ENCODE measurements at regions not wholly inside any gene's neighbourhood (a gene's known extent, or its start where the extent isn't known, plus 50 kb on each side); places are given as distances from the start of the nearest gene placed in this dataset.

DNA sequence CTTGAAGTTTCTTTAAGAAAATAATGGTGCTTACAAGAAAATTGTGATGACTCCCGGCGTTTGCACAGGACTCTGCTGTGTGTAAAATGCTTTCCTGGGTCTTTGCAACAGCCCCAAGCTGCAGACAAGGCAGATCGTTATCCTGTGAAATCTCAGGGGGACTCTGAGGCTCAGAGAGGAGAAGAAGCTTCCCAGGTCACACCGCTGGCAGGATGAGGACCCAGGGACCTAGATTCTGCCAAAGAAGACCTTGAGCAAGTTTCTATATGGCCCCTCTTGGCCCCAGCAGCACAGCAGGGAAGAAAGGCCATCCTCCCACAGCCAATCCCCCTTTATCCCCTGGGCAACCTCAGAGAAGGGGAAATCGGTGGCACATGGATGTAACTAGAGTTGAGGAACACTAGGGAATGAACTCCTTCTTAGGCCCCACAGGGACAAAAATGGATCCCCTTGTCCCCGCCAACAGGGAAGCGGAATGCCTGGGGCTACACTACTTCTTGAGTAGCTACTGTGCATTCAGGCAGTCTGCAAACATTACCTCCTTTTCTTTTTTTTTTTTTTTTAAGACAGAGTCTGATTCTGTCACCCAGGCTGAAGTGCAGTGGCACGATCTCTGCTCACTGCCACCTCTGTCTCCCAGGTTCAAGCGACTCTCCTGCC is 72.8 kb downstream of the CPN2 start:
- TF ChIP-seq, protein P1, sequence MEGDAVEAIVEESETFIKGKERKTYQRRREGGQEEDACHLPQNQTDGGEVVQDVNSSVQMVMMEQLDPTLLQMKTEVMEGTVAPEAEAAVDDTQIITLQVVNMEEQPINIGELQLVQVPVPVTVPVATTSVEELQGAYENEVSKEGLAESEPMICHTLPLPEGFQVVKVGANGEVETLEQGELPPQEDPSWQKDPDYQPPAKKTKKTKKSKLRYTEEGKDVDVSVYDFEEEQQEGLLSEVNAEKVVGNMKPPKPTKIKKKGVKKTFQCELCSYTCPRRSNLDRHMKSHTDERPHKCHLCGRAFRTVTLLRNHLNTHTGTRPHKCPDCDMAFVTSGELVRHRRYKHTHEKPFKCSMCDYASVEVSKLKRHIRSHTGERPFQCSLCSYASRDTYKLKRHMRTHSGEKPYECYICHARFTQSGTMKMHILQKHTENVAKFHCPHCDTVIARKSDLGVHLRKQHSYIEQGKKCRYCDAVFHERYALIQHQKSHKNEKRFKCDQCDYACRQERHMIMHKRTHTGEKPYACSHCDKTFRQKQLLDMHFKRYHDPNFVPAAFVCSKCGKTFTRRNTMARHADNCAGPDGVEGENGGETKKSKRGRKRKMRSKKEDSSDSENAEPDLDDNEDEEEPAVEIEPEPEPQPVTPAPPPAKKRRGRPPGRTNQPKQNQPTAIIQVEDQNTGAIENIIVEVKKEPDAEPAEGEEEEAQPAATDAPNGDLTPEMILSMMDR (IDR thresholded peaks at IDR 0.05), result no peak
- no peak for TF ChIP-seq POLR2A (IDR thresholded peaks at IDR 0.05)
